HCT116 (cell line): ENCODE measurements at regions not wholly inside any gene's neighbourhood (a gene's known extent, or its start where the extent isn't known, plus 50 kb on each side); places are given as distances from the start of the nearest gene placed in this dataset.

Experiments
- ATAC-seq: fragments of 200-7000 bp; cut with Tn5 transposase; 2 replicates; pipeline ENCODE4 v1.9.1; 2020; ENCODE audit warnings: mild to moderate bottlenecking, moderate library complexity
- BruUV-seq: library from RNA; stranded (reverse); fragments of 400-500 nt; replicated peaks from 2 replicates; lab custom pipeline; 2021; lab: Mats Ljungman, UMichigan
- CTCF ChIA-PET: fragments of 300-600 bp; sonication (Branson Sonifier 250); formaldehyde crosslinking; loops from one replicate; lab custom pipeline; 2021; ENCODE audit warnings: antibody characterized with exemption; lab: Charles Lee
- POLR2A ChIA-PET: fragments of 300-600, 350-600 bp; sonication (Branson Sonifier 250); formaldehyde crosslinking; loops from one replicate; lab custom pipeline; 2021; ENCODE audit warnings: antibody characterized with exemption; lab: Charles Lee
- RAD21 ChIA-PET, 2 experiments: fragments of 300-600 bp; sonication (Branson Sonifier 250); formaldehyde crosslinking; loops; one replicate each; lab custom pipeline; 2023; ENCODE audit warnings: low total read pairs in 2 of 2; ENCODE audit not compliant: uncharacterized antibody in 2 of 2, unreplicated experiment in 2 of 2, low non-redundant PET in 1 of 2; lab: Charles Lee
- DNase-seq: peaks from one replicate; pipeline ENCODE4 v3.0.0-alpha.2; 2010; ENCODE audit warnings: low read depth, low spot score
- H2AFZ ChIP-seq: fragments of 200-600 bp; shearing (Covaris generic), sonication (generic); 2 replicates; pipeline ENCODE4 v1.6.1; 2017; ENCODE audit warnings: low read depth, mixed run types, mixed read lengths, antibody characterized with exemption, low read length; ENCODE audit not compliant: poor library complexity, severe bottlenecking
- H3K27ac ChIP-seq: 2 replicates; pipeline ENCODE4 v1.5.1; 2012; ENCODE audit warnings: low read depth, low read length
- H3K27me3 ChIP-seq: fragments of 200-600 bp; sonication (generic); 2 replicates; pipeline ENCODE4 v1.6.1; 2016; ENCODE audit warnings: mixed run types, low read length, mixed read lengths; ENCODE audit not compliant: insufficient read depth
- H3K36me3 ChIP-seq, 2 experiments: fragments of 200-500 bp in 1 of 2; fragments of 200-600 bp in 1 of 2; sonication (Bioruptor generic) in 1 of 2; sonication (generic) in 1 of 2; 2 replicates each; pipeline versions ENCODE4 v1.5.1 to v1.6.1; 2014 to 2016; ENCODE audit warnings: low read length in 2 of 2, inconsistent platforms in 1 of 2, mixed read lengths in 1 of 2, mixed run types in 1 of 2; ENCODE audit not compliant: insufficient read depth in 2 of 2, control insufficient read depth in 1 of 2
- H3K4me1 ChIP-seq, 2 experiments: fragments of 200-600 bp in 1 of 2; sonication (generic) in 1 of 2; 2 replicates each; pipeline versions ENCODE4 v1.5.1 to v1.6.1; 2012 to 2017; ENCODE audit warnings: low read length in 2 of 2, inconsistent platforms in 1 of 2, mild to moderate bottlenecking in 1 of 2, mixed read lengths in 1 of 2, mixed run types in 1 of 2, moderate library complexity in 1 of 2; ENCODE audit not compliant: insufficient read depth in 2 of 2, control insufficient read depth in 1 of 2
- H3K4me2 ChIP-seq: fragments of 200-600 bp; sonication (generic); 2 replicates; pipeline ENCODE4 v1.6.1; 2017; ENCODE audit warnings: mixed run types, low read length, mixed read lengths
- H3K4me3 ChIP-seq, 2 experiments: fragments of 200-600 bp in 1 of 2; sonication (generic) in 1 of 2; replicated peaks in 1 of 2; 2 replicates each; pipeline ENCODE4 v1.5.1; 2011 to 2016; ENCODE audit warnings: low read length in 2 of 2, control low read depth in 1 of 2, low read depth in 1 of 2, mild to moderate bottlenecking in 1 of 2, mixed read lengths in 1 of 2, mixed run types in 1 of 2
- H3K79me2 ChIP-seq: fragments of 200-600 bp; sonication (generic); 2 replicates; pipeline ENCODE4 v1.6.1; 2017; ENCODE audit warnings: mild to moderate bottlenecking, mixed run types, low read length, moderate library complexity, mixed read lengths; ENCODE audit not compliant: insufficient read depth
- H3K9ac ChIP-seq: fragments of 200-600 bp; sonication (generic); 2 replicates; pipeline ENCODE4 v1.6.1; 2016; ENCODE audit warnings: low read length, mixed read lengths
- H3K9me2 ChIP-seq: fragments of 200-600 bp; sonication (generic), shearing (Covaris generic); 2 replicates; pipeline ENCODE4 v1.6.1; 2017; ENCODE audit warnings: mixed run types, mild to moderate bottlenecking, moderate library complexity; ENCODE audit not compliant: insufficient read depth
- H3K9me3 ChIP-seq, 2 experiments: fragments of 200-500 bp in 1 of 2; fragments of 200-600 bp in 1 of 2; sonication (Bioruptor generic) in 1 of 2; sonication (generic) in 1 of 2; 2 replicates each; pipeline ENCODE4 v1.6.1; 2014 to 2017; ENCODE audit warnings: low read length in 2 of 2, mixed read lengths in 2 of 2, inconsistent platforms in 1 of 2, low read depth in 1 of 2, mild to moderate bottlenecking in 1 of 2, mixed run types in 1 of 2, moderate library complexity in 1 of 2; ENCODE audit not compliant: control insufficient read depth in 1 of 2, insufficient read depth in 1 of 2
- H4K20me1 ChIP-seq: fragments of 200-600 bp; sonication (generic), shearing (Covaris generic); 2 replicates; pipeline ENCODE4 v1.6.1; 2017; ENCODE audit warnings: mixed run types, mild to moderate bottlenecking, moderate library complexity; ENCODE audit not compliant: insufficient read depth
- CEBPB ChIP-seq: IDR thresholded peaks from 2 replicates; pipeline ENCODE4 v1.6.1; 2012; ENCODE audit warnings: low read depth
- ELF1 ChIP-seq: IDR thresholded peaks from 2 replicates; pipeline ENCODE4 v1.6.1; 2012; ENCODE audit warnings: low read depth, borderline replicate concordance
- EZH2 ChIP-seq: fragments of 200-600 bp; sonication (generic); IDR thresholded peaks from 2 replicates; pipeline ENCODE4 v1.6.1; 2017; ENCODE audit warnings: antibody characterized with exemption, mixed run types
- EZH2phosphoT487 ChIP-seq: fragments of 200-600 bp; IDR thresholded peaks from 2 replicates; pipeline ENCODE4 v1.6.1; 2018; ENCODE audit warnings: antibody characterized with exemption, borderline replicate concordance
- POLR2AphosphoS5 ChIP-seq: IDR thresholded peaks from 2 replicates; pipeline ENCODE4 v1.6.1; 2011; ENCODE audit warnings: mild to moderate bottlenecking, low read depth, low read length, moderate library complexity
- RAD21 ChIP-seq: IDR thresholded peaks from 2 replicates; pipeline ENCODE4 v1.6.1; 2012; ENCODE audit warnings: low read depth, mild to moderate bottlenecking
- SIN3A ChIP-seq: IDR thresholded peaks from 2 replicates; pipeline ENCODE4 v1.6.1; 2012; ENCODE audit warnings: low read depth
- SP1 ChIP-seq: IDR thresholded peaks from 2 replicates; pipeline ENCODE4 v1.6.1; 2012; ENCODE audit warnings: low read depth
- SRF ChIP-seq: IDR thresholded peaks from 2 replicates; pipeline ENCODE4 v1.6.1; 2012; ENCODE audit warnings: low read depth
- TCF7L2 ChIP-seq: IDR thresholded peaks from 2 replicates; pipeline ENCODE4 v1.7.0; 2011; ENCODE audit warnings: borderline replicate concordance, inconsistent platforms; ENCODE audit not compliant: insufficient read depth, insufficient read length; ENCODE audit errors: extremely low read depth
- YY1 ChIP-seq: IDR thresholded peaks from 2 replicates; pipeline ENCODE4 v1.6.1; 2011; ENCODE audit warnings: low read length, low read depth, moderate library complexity, mild to moderate bottlenecking; ENCODE audit not compliant: insufficient replicate concordance; ENCODE audit errors: extremely low read depth
- ZFX ChIP-seq: fragments of 450-650 bp; IDR thresholded peaks from 2 replicates; pipeline ENCODE4 v1.6.1; 2017
- ZNF274 ChIP-seq: fragments of 200-500 bp; sonication (Bioruptor generic); IDR thresholded peaks from 2 replicates; pipeline ENCODE4 v1.6.1; 2014; ENCODE audit warnings: mild to moderate bottlenecking, low read depth, low read length, inconsistent platforms
- intact Hi-C: fragments of 100-400 bp; cut with micrococcal nuclease; formaldehyde crosslinking; loops from 2 replicates; pipeline ENCODE4 v1.10.0; 2022
- TF ChIP-seq, protein P1 (sequence below): IDR thresholded peaks from 2 replicates; pipeline ENCODE4 v1.6.1; 2011; ENCODE audit warnings: mild to moderate bottlenecking, low read length, moderate library complexity; ENCODE audit not compliant: insufficient replicate concordance; ENCODE audit errors: extremely low read depth
- TF ChIP-seq, protein P2 (sequence below), 3 experiments: fragments of 200-600 bp in 1 of 3; sonication (generic) in 1 of 3; IDR thresholded peaks in 2 of 3; conservative IDR thresholded peaks in 1 of 3; 2 replicates each; pipeline ENCODE4 v1.5.1; 2012 to 2017; ENCODE audit warnings: low read depth in 2 of 3, low read length in 2 of 3, antibody characterized with exemption in 1 of 3, borderline replicate concordance in 1 of 3, control low read depth in 1 of 3, mild to moderate bottlenecking in 1 of 3, mixed read lengths in 1 of 3, mixed run types in 1 of 3, moderate library complexity in 1 of 3; ENCODE audit not compliant: insufficient read depth in 1 of 3
- TF ChIP-seq, protein P3 (sequence below): IDR thresholded peaks from 2 replicates; pipeline ENCODE4 v1.6.1; 2012

DNA sequence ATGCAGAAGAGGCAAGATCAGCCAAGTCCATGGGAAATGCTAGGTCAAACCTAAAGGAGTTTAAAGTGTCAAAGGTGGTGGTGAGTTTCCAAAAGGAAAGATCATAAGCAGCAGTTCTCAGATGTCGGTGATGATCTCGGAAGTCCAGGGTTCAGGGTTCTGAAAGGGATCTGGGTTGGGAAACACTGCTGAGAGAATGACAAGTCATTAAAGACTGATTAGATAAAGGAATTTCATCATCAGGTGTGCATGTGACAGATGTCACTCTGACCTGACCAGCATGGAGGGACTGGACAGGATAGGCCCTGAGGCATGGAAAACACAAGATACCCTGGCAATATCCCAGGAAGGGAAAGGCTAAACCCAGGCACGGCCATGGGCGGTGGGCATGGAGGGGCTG, 195.7 kb upstream of the TBL1X start (continued):
- TF ChIP-seq EZH2, result no peak
- no peak for TF ChIP-seq ELF1
- no peak for TF ChIP-seq EZH2phosphoT487
- TF ChIP-seq YY1, result no peak
- no peak for TF ChIP-seq CEBPB
- TF ChIP-seq SIN3A, result no peak

DNA sequence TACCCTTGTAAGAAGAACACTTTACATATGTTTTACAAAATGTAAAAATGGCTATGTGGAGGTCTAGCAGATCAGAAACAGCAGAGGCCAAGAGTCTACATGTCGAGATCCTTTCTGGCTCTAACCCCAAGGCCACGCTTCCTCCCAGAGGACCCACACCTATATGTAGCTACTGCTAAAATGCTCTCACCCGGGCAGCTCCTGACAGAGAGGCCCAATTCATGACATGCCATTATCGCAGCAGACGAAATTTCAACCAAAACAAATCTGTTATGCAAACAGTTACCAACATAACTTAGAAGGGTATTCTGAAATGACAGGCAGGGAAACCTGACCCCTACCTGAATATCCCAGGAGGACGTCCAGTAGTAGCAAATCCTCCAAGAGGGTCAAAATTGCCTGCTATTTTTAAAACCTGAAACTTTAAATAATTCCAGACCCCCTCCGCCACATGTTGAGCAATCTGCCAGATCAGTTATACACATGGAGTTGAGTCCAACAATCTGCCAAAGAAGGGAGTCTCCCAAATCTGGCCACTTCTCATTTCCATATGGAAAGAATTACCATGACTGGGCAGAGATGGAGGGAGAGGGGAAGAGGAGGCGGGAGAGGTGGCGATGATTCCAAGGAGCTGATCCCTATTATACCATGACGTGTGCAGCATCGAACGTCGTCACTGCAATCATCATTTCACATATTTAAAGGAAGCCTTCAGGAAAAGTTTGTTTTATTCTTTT, 192.9 kb upstream of the TBL1X start:
- RAD21 ChIA-PET, result no interaction called here
- Histone ChIP-seq H3K4me3 (no peak overlapping the region), H3K36me3 (no peaks in the 10 kb centered on the region), H3K9ac (no peak overlapping the region), H3K4me2 (no peak overlapping the region), H3K27ac (no peak overlapping the region), H3K9me2 (no peaks in the 10 kb centered on the region), H4K20me1 (no peaks in the 10 kb centered on the region), H3K4me1 (no peaks in the 10 kb centered on the region), H3K79me2 (no peaks in the 10 kb centered on the region), H3K9me3 (no peaks in the 10 kb centered on the region), H2AFZ (no peak overlapping the region), H3K27me3 (no peaks in the 10 kb centered on the region)
- intact Hi-C loops, result no loop called here
- ATAC-seq (no peak), DNase-seq (no peak)
- BruUV-seq, result no TSS peak
- POLR2A ChIA-PET, result no interaction called here
- CTCF ChIA-PET, result no interaction called here
- TF ChIP-seq TCF7L2, result no peak
- no peak for TF ChIP-seq ZFX
- TF ChIP-seq, protein P1, sequence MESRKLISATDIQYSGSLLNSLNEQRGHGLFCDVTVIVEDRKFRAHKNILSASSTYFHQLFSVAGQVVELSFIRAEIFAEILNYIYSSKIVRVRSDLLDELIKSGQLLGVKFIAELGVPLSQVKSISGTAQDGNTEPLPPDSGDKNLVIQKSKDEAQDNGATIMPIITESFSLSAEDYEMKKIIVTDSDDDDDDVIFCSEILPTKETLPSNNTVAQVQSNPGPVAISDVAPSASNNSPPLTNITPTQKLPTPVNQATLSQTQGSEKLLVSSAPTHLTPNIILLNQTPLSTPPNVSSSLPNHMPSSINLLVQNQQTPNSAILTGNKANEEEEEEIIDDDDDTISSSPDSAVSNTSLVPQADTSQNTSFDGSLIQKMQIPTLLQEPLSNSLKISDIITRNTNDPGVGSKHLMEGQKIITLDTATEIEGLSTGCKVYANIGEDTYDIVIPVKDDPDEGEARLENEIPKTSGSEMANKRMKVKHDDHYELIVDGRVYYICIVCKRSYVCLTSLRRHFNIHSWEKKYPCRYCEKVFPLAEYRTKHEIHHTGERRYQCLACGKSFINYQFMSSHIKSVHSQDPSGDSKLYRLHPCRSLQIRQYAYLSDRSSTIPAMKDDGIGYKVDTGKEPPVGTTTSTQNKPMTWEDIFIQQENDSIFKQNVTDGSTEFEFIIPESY, result no peak
- no peak for TF ChIP-seq POLR2AphosphoS5
- TF ChIP-seq SIN3A, result no peak
- TF ChIP-seq CEBPB, result no peak
- TF ChIP-seq SP1, result no peak
- TF ChIP-seq YY1, result no peak
- no peak for TF ChIP-seq EZH2phosphoT487
- TF ChIP-seq, protein P2, sequence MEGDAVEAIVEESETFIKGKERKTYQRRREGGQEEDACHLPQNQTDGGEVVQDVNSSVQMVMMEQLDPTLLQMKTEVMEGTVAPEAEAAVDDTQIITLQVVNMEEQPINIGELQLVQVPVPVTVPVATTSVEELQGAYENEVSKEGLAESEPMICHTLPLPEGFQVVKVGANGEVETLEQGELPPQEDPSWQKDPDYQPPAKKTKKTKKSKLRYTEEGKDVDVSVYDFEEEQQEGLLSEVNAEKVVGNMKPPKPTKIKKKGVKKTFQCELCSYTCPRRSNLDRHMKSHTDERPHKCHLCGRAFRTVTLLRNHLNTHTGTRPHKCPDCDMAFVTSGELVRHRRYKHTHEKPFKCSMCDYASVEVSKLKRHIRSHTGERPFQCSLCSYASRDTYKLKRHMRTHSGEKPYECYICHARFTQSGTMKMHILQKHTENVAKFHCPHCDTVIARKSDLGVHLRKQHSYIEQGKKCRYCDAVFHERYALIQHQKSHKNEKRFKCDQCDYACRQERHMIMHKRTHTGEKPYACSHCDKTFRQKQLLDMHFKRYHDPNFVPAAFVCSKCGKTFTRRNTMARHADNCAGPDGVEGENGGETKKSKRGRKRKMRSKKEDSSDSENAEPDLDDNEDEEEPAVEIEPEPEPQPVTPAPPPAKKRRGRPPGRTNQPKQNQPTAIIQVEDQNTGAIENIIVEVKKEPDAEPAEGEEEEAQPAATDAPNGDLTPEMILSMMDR (IDR thresholded peaks at IDR 0.05 in 2 of 3, conservative IDR thresholded peaks at IDR 0.05 in 1 of 3; ENCODE audit: borderline replicate concordance in 1 of 3, insufficient read depth in 1 of 3, low read depth in 2 of 3, low read length in 2 of 3), result no peak
- TF ChIP-seq SRF, result no peak
- TF ChIP-seq RAD21, result no peak
- TF ChIP-seq ZNF274, result no peak
- TF ChIP-seq, protein P3, sequence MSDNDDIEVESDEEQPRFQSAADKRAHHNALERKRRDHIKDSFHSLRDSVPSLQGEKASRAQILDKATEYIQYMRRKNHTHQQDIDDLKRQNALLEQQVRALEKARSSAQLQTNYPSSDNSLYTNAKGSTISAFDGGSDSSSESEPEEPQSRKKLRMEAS, result no peak
